Stomach (tissue), 8 donors: ENCODE measurements at regions not wholly inside any gene's neighbourhood (a gene's known extent, or its start where the extent isn't known, plus 50 kb on each side); places are given as distances from the start of the nearest gene placed in this dataset.

Experiments
- DNase-seq, 2 donors: peaks; one replicate each; pipeline versions ENCODE4 v3.0.0 to v3.0.0-alpha.2; 2013 to 2019
- H3K27ac ChIP-seq, 5 donors: fragments of 200-600 bp in 4 of 5; sonication (generic) in 4 of 5; one replicate each; pipeline ENCODE4 v1.5.1; 2013 to 2019; ENCODE audit warnings: mild to moderate bottlenecking in 1 of 5, moderate library complexity in 1 of 5
- H3K27me3 ChIP-seq, 3 donors: fragments of 200-600 bp; sonication (generic); one replicate each; pipeline ENCODE4 v1.5.1; 2017 to 2019; ENCODE audit warnings: mixed run types in 1 of 3
- H3K36me3 ChIP-seq, 4 donors: fragments of 200-600 bp; sonication (generic); 1 replicate in 3 of 4; 2 replicates in 1 of 4; pipeline ENCODE4 v1.5.1; 2016 to 2019
- H3K4me1 ChIP-seq, 4 donors: fragments of 200-600 bp; sonication (generic); one replicate each; pipeline ENCODE4 v1.5.1; 2016 to 2019
- H3K4me3 ChIP-seq, 4 donors: fragments of 200-600 bp; sonication (generic) in 3 of 4; one replicate each; pipeline ENCODE4 v1.5.1; 2016 to 2019; ENCODE audit warnings: mild to moderate bottlenecking in 1 of 4
- H3K9me3 ChIP-seq, 4 donors: fragments of 200-600 bp; sonication (generic); one replicate each; pipeline ENCODE4 v1.5.1; 2016 to 2019
- CTCF ChIP-seq, 7 experiments: fragments of 450-650 bp in 4 of 7; fragments of 200-600 bp in 3 of 7; sonication (generic) in 3 of 7; IDR thresholded peaks; one replicate each; pipeline ENCODE4 v1.5.1; 2016 to 2019; ENCODE audit warnings: antibody characterized with exemption in 7 of 7, control low read depth in 2 of 7, mild to moderate bottlenecking in 1 of 7
- EP300 ChIP-seq: sonication (generic); formaldehyde crosslinking; IDR thresholded peaks from one replicate; pipeline ENCODE4 v1.6.1; 2017; ENCODE audit warnings: antibody characterized with exemption
- POLR2A ChIP-seq, 4 donors: fragments of 450-650 bp; IDR thresholded peaks; one replicate each; pipeline ENCODE4 v1.6.1; 2016; ENCODE audit warnings: antibody characterized with exemption in 4 of 4, control low read depth in 2 of 4, mild to moderate bottlenecking in 1 of 4, moderate library complexity in 1 of 4
- POLR2AphosphoS5 ChIP-seq, 3 donors: sonication (generic); formaldehyde crosslinking; IDR thresholded peaks; one replicate each; pipeline ENCODE4 v1.6.1; 2016; ENCODE audit warnings: antibody characterized with exemption in 3 of 3
- WGBS, 5 donors: extraction: QIAGEN DNeasy Blood & Tissue Kit in 3 of 5; methylation state at CpG; one replicate each; pipeline versions ENCODE4 v1.1.5 to v1.1.7; 2013 to 2018; 5-methylcytosine and 5-hydroxymethylcytosine counted together
- intact Hi-C: fragments of 100-400 bp; cut with DNase I; formaldehyde crosslinking; loops from one replicate; pipeline ENCODE4 v1.15.1; 2023; ENCODE audit warnings: low total_unique reads
- donor health status: healthy with polysubstance abuse.
- donor health status: Bipolar disorder and iron deficiency.
- donor health status: healthy.

GRCh38 chr1:199319341-199319740, 680.5 kb downstream of the PTPRC start:
- no peak for DNase-seq
- intact Hi-C loops: no loop called here
- no peak overlapping the region for H3K27ac ChIP-seq
- no peaks in the 10 kb centered on the region for H3K4me1 ChIP-seq
- H3K36me3 ChIP-seq: no peaks in the 10 kb centered on the region
- 88 to 98% (median 90%) methylated on average over 3 of the region's 3 CpGs for WGBS, 5 donors
- H3K4me3 ChIP-seq: no peak overlapping the region
- H3K27me3 ChIP-seq: no peaks in the 10 kb centered on the region
- H3K9me3 ChIP-seq: no peaks in the 10 kb centered on the region
- no peak for TF ChIP-seq POLR2A (IDR thresholded peaks at IDR 0.05)
- TF ChIP-seq EP300: no peak
- no peak for TF ChIP-seq CTCF (IDR thresholded peaks at IDR 0.05)
- no peak for TF ChIP-seq POLR2AphosphoS5 (IDR thresholded peaks at IDR 0.05)

- Histone ChIP-seq H3K4me3 (no peak overlapping the region), H3K27ac (no peak overlapping the region), H3K27me3 (no peaks in the 10 kb centered on the region), H3K36me3 (no peaks in the 10 kb centered on the region), H3K4me1 (no peaks in the 10 kb centered on the region), H3K9me3 (peaks cover 0 to 10% (median 2%) of the 10 kb centered on the region in 4 donors)
- no peak for DNase-seq
- intact Hi-C loops: no loop called here
- TF ChIP-seq CTCF (IDR thresholded peaks at IDR 0.05): no peak
- no peak for TF ChIP-seq POLR2AphosphoS5 (IDR thresholded peaks at IDR 0.05)
- TF ChIP-seq POLR2A (IDR thresholded peaks at IDR 0.05): no peak
- no peak for TF ChIP-seq EP300
- 88 to 100% (median 90%) methylated on average over 1 of the region's 1 CpG for WGBS, 5 donors
Measured at GRCh38 chr1:199322278-199322677, 683.4 kb downstream of the PTPRC start.

- Histone ChIP-seq H3K9me3 (no peaks in the 10 kb centered on the region), H3K4me3 (no peak overlapping the region), H3K4me1 (no peaks in the 10 kb centered on the region), H3K27ac (no peak overlapping the region), H3K36me3 (no peaks in the 10 kb centered on the region), H3K27me3 (no peaks in the 10 kb centered on the region)
- 89 to 96% (median 94%) methylated on average over 3 of the region's 3 CpGs for WGBS, 5 donors
- intact Hi-C loops: no loop called here
- TF ChIP-seq EP300: no peak
- TF ChIP-seq CTCF (IDR thresholded peaks at IDR 0.05): no peak
- no peak for TF ChIP-seq POLR2A (IDR thresholded peaks at IDR 0.05)
- no peak for TF ChIP-seq POLR2AphosphoS5 (IDR thresholded peaks at IDR 0.05)
- no peak for DNase-seq
Measured at GRCh38 chr1:199333180-199333579, 694.3 kb upstream of the NR5A2 start.

- no peaks in the 10 kb centered on the region for H3K27me3 ChIP-seq
- TF ChIP-seq CTCF (IDR thresholded peaks at IDR 0.05) (no peak), POLR2A (IDR thresholded peaks at IDR 0.05) (no peak), POLR2AphosphoS5 (IDR thresholded peaks at IDR 0.05) (no peak), EP300 (no peak)
- no peak overlapping the region for H3K4me3 ChIP-seq
- no peak overlapping the region for H3K27ac ChIP-seq
- H3K36me3 ChIP-seq: no peaks in the 10 kb centered on the region
- 73 to 81% (median 78%) methylated on average over 1 of the region's 1 CpG for WGBS, 5 donors
- no peaks in the 10 kb centered on the region for H3K9me3 ChIP-seq
- intact Hi-C loops: no loop called here
- no peaks in the 10 kb centered on the region for H3K4me1 ChIP-seq
- no peak for DNase-seq
Measured at GRCh38 chr1:199335496-199335895, 692.0 kb upstream of the NR5A2 start.
